CD14-positive monocyte (primary cell): ENCODE measurements at regions not wholly inside any gene's neighbourhood (a gene's known extent, or its start where the extent isn't known, plus 50 kb on each side); places are given as distances from the start of the nearest gene placed in this dataset.
A peak's percentile ranks its signal among the peaks of the same experiment; 100 is the strongest.

Source experiments
- DNase-seq, 3 donors: peaks; one replicate each; pipeline ENCODE4 v3.0.0-alpha.2; 2011 to 2022
- H2AFZ ChIP-seq: 2 replicates; pipeline ENCODE4 v1.6.0; 2012; ENCODE audit warnings: mild to moderate bottlenecking, low read depth, low read length, inconsistent platforms; ENCODE audit not compliant: insufficient read depth, poor library complexity, severe bottlenecking
- H3K27ac ChIP-seq, 2 donors: 1 replicate in 1 of 2; 2 replicates in 1 of 2; pipeline ENCODE4 v1.5.1; 2012 to 2013; ENCODE audit warnings: low read length in 2 of 2, control low read depth in 1 of 2, inconsistent platforms in 1 of 2, low read depth in 1 of 2, mild to moderate bottlenecking in 1 of 2
- H3K27me3 ChIP-seq, 2 donors: one replicate each; pipeline versions ENCODE4 v1.6.0 to v1.6.1; 2011 to 2013; ENCODE audit warnings: low read length in 2 of 2; ENCODE audit not compliant: control insufficient read depth in 2 of 2, insufficient read depth in 2 of 2
- H3K36me3 ChIP-seq, 2 donors: replicated peaks in 1 of 2; 1 replicate in 1 of 2; 2 replicates in 1 of 2; pipeline versions ENCODE4 v1.5.1 to v1.6.1; 2012 to 2013; ENCODE audit warnings: low read length in 2 of 2, control low read depth in 1 of 2, inconsistent platforms in 1 of 2, mild to moderate bottlenecking in 1 of 2; ENCODE audit not compliant: insufficient read depth in 2 of 2, control insufficient read depth in 1 of 2
- H3K4me1 ChIP-seq, 2 donors: 1 replicate in 1 of 2; 2 replicates in 1 of 2; pipeline versions ENCODE4 v1.5.1 to v1.6.1; 2012 to 2013; ENCODE audit warnings: low read length in 2 of 2, control low read depth in 1 of 2, inconsistent platforms in 1 of 2, mild to moderate bottlenecking in 1 of 2, moderate library complexity in 1 of 2; ENCODE audit not compliant: insufficient read depth in 2 of 2, control insufficient read depth in 1 of 2
- H3K4me2 ChIP-seq: replicated peaks from 2 replicates; pipeline ENCODE3; 2012; ENCODE audit warnings: low read length, moderate library complexity, mild to moderate bottlenecking; ENCODE audit not compliant: poor library complexity, severe bottlenecking; ENCODE audit errors: extremely low read depth
- H3K4me3 ChIP-seq, 3 experiments: fragments of 200-600 bp in 1 of 3; sonication (generic) in 1 of 3; replicated peaks in 1 of 3; 1 replicate in 2 of 3; 2 replicates in 1 of 3; pipeline ENCODE4 v1.5.1; 2011 to 2013; ENCODE audit warnings: low read length in 3 of 3, mild to moderate bottlenecking in 3 of 3, control low read depth in 2 of 3, low read depth in 2 of 3, inconsistent platforms in 1 of 3, moderate library complexity in 1 of 3
- H3K79me2 ChIP-seq: 2 replicates; pipeline ENCODE4 v1.6.0; 2012; ENCODE audit warnings: mild to moderate bottlenecking, control low read depth, inconsistent platforms, low read length, moderate library complexity; ENCODE audit not compliant: insufficient read depth
- H3K9ac ChIP-seq: 2 replicates; pipeline ENCODE4 v1.6.0; 2017; ENCODE audit warnings: low read length, mild to moderate bottlenecking; ENCODE audit not compliant: insufficient read depth, poor library complexity, severe bottlenecking
- H3K9me3 ChIP-seq, 2 donors: replicated peaks in 1 of 2; 1 replicate in 1 of 2; 2 replicates in 1 of 2; pipeline versions ENCODE4 v1.5.1 to v1.6.1; 2012 to 2013; ENCODE audit warnings: low read length in 2 of 2, control low read depth in 1 of 2; ENCODE audit not compliant: control insufficient read depth in 1 of 2, insufficient read depth in 1 of 2
- H4K20me1 ChIP-seq: 2 replicates; pipeline ENCODE4 v1.6.0; 2012; ENCODE audit warnings: mild to moderate bottlenecking, low read length, control low read depth, moderate library complexity; ENCODE audit not compliant: insufficient read depth
- H3K27ac Mint-ChIP-seq, 7 donors: one replicate each; pipeline ENCODE4 v1.8.0; 2020; ENCODE audit warnings: mild to moderate bottlenecking in 7 of 7, mixed read lengths in 7 of 7, moderate library complexity in 6 of 7, inconsistent platforms in 2 of 7
- H3K27me3 Mint-ChIP-seq, 3 donors: one replicate each; pipeline ENCODE4 v1.8.0; 2021 to 2022; ENCODE audit warnings: low read depth in 3 of 3, mild to moderate bottlenecking in 3 of 3, mixed read lengths in 3 of 3, moderate library complexity in 3 of 3, inconsistent platforms in 1 of 3
- H3K36me3 Mint-ChIP-seq, 2 donors: one replicate each; pipeline ENCODE4 v1.8.0; 2020; ENCODE audit warnings: mixed read lengths in 2 of 2, inconsistent platforms in 1 of 2, mild to moderate bottlenecking in 1 of 2
- H3K4me1 Mint-ChIP-seq: one replicate; pipeline ENCODE4 v1.8.0; 2020; ENCODE audit warnings: mild to moderate bottlenecking, mixed read lengths
- H3K4me3 Mint-ChIP-seq, 2 donors: one replicate each; pipeline ENCODE4 v1.8.0; 2020; ENCODE audit warnings: mild to moderate bottlenecking in 2 of 2, mixed read lengths in 2 of 2, moderate library complexity in 1 of 2
- H3K9me3 Mint-ChIP-seq, 7 donors: one replicate each; pipeline ENCODE4 v1.8.0; 2020 to 2022; ENCODE audit warnings: mixed read lengths in 7 of 7, mild to moderate bottlenecking in 6 of 7, moderate library complexity in 6 of 7, inconsistent platforms in 2 of 7
- CTCF ChIP-seq: fragments of 200-600 bp; IDR thresholded peaks from one replicate; pipeline ENCODE4 v1.8.0; 2022; ENCODE audit warnings: antibody characterized with exemption, mild to moderate bottlenecking
- WGBS: methylation state at CpG from one replicate; pipeline ENCODE4 v1.1.5; 2013; ENCODE audit warnings: missing lambda C conversion rate; ENCODE audit not compliant: insufficient coverage; 5-methylcytosine and 5-hydroxymethylcytosine counted together
- intact Hi-C, 2 donors: fragments of 100-400 bp; cut with micrococcal nuclease; formaldehyde crosslinking; loops; one replicate each; pipeline versions ENCODE4 v1.15.0 to v1.15.1; 2023

- H3K36me3 Mint-ChIP-seq, result no peaks in the 10 kb centered on the region
- H3K27me3 ChIP-seq, result no peaks in the 10 kb centered on the region
- H3K4me3 ChIP-seq, result no peak overlapping the region
- intact Hi-C loops, result no loop called here
- H3K27me3 Mint-ChIP-seq, result peaks cover 0 to 1% (median 0%) of the 10 kb centered on the region in 3 donors
- no peak for TF ChIP-seq CTCF
- 76% methylated on average over 6 of the region's 7 CpGs for WGBS
- peak overlapping the region; percentile 62 for H2AFZ ChIP-seq
- no peak overlapping the region for H3K9ac ChIP-seq
- H3K79me2 ChIP-seq, result no peaks in the 10 kb centered on the region
- H3K9me3 ChIP-seq, result no peaks in the 10 kb centered on the region
- no peaks in the 10 kb centered on the region for H4K20me1 ChIP-seq
- H3K9me3 Mint-ChIP-seq, result peaks cover 0 to 5% (median 0%) of the 10 kb centered on the region in 7 donors
- peak overlapping the region in 6 of 7 donors; percentile 8 to 77 (median 40) for H3K27ac Mint-ChIP-seq
- no peak overlapping the region for H3K4me2 ChIP-seq
- peak overlapping the region in 1 of 2 donors; percentile 37 for H3K27ac ChIP-seq
- DNase-seq, result peak; percentile 4 to 34 (median 4)
- H3K4me1 ChIP-seq, result peaks cover 6 to 9% of the 10 kb centered on the region in 2 donors
- H3K4me1 Mint-ChIP-seq, result peaks cover 16% of the 10 kb centered on the region
- peak overlapping the region in 1 of 2 donors; percentile 59 for H3K4me3 Mint-ChIP-seq
- no peaks in the 10 kb centered on the region for H3K36me3 ChIP-seq
These were observed 161.3 kb downstream of the TSEN15 start for GRCh38 chr1:184212649-184213314.

- Histone ChIP-seq H3K4me1 (peaks cover 6 to 9% of the 10 kb centered on the region in 2 donors), H3K4me3 (no peak overlapping the region), H3K27ac (no peak overlapping the region), H3K9ac (no peak overlapping the region), H4K20me1 (no peaks in the 10 kb centered on the region), H3K36me3 (no peaks in the 10 kb centered on the region), H3K4me2 (no peak overlapping the region), H2AFZ (peak overlapping the region; percentile 27), H3K9me3 (no peaks in the 10 kb centered on the region), H3K79me2 (no peaks in the 10 kb centered on the region), H3K27me3 (no peaks in the 10 kb centered on the region)
- Mint-ChIP-seq H3K27ac (no peak overlapping the region), H3K4me1 (peaks cover 16% of the 10 kb centered on the region), H3K27me3 (no peaks in the 10 kb centered on the region), H3K36me3 (no peaks in the 10 kb centered on the region), H3K9me3 (peaks cover 0 to 5% (median 0%) of the 10 kb centered on the region in 7 donors), H3K4me3 (no peak overlapping the region)
- WGBS, result no CpG with 5 or more reads among the region's 4 CpGs
- intact Hi-C loops, result no loop called here
- DNase-seq, result no peak
- no peak for TF ChIP-seq CTCF
These were observed 162.6 kb downstream of the TSEN15 start for GRCh38 chr1:184214128-184214527.
